Activated CD4-positive, alpha-beta T cell treated with anti-CD3 and anti-CD28 coated beads for 1 hour (primary cell): ENCODE measurements at regions not wholly inside any gene's neighbourhood (a gene's known extent, or its start where the extent isn't known, plus 50 kb on each side); places are given as distances from the start of the nearest gene placed in this dataset.
"Not testable (repeated sequence)": the region's sequence is repeated elsewhere in the genome, so short reads cannot be mapped to it uniquely, and the experiment has no call there.

Source experiments
- DNase-seq: peaks from one replicate; pipeline ENCODE4 v3.0.0-alpha.2; 2020

DNA sequence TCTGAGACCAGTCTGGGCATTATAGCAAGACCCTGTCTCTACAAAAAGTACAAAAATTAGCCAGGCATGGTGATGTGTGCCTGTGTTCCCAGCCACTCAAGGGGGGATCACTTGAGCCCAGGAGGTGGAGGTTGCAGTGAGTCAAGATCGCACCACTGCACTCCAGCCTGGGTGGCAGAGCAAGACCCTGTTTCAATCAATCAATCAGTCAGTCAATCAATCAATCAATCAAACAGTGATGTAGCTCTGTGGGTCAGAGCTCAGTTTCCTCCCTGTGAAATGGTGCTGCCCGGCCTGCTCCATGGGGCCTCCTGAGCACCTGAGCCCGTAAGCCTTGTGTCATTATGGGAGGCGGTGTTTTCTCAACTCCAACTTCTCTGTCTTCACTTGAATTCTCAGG lies 167.1 kb upstream of the CIBAR2 start:
- no peak for DNase-seq

DNA sequence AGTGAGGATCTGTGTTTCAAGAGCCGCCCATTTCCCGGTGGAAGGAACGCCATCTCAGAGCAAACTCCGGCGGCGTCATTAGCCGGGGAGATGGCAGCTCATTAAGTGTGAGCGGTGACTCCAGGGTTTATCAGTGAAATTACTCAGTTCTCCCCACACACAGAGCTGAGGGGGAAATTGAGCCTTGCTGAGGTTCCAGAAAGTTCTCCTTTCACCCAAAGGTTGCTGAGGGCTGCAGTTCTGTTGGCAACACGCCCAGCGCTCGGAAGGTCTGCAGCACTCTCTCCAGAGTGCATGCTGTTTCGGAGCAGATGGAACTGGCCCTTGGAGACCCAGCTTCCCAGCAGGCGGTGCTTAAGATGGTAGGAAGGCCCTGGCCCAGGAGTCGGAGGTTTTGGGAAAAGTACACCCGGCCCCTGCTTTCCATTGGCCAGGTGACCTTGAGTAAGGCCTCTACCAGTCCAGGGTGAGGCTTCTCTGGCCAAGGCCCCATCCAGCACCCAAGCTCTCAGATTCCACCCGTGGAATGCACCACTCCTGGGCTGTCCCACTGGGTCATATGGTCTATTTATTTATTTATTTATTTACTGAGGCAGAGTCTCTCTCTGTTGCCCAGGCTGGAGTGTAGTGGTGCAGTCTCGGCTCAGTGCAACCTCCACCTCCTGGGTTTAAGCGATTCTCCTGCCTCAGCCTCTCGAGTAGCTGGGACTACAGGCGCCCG lies 167.7 kb upstream of the CIBAR2 start:
- no peak for DNase-seq

- DNase-seq: no peak
These were observed 168.9 kb upstream of the CIBAR2 start for GRCh38 chr16:85281181-85281580.

DNA sequence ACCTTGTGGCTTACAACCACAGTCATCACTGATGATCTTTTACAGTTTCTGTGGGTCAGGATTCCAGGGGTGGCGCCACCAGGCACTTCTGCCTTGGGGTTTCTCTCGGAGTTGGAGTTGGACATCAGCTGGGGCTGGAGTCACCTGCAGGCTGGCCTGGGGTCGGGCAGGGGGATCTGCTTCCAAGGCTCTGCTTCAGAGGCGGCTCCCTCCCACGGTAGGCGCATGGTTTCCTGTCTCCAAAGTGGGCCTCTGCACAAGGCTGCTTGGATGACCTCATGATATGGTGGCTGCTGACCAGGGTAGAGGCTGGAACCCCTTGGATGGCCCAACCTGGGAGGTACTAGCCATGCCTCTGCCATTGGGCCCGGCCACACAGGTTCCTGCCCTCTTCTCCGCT lies 170.6 kb upstream of the CIBAR2 start:
- no peak for DNase-seq

GRCh38 chr16:85283305-85284050 lies 171.2 kb upstream of the CIBAR2 start:
- no peak for DNase-seq

GRCh38 chr16:85284141-85284817 lies 172.0 kb upstream of the CIBAR2 start:
- no peak for DNase-seq

DNA sequence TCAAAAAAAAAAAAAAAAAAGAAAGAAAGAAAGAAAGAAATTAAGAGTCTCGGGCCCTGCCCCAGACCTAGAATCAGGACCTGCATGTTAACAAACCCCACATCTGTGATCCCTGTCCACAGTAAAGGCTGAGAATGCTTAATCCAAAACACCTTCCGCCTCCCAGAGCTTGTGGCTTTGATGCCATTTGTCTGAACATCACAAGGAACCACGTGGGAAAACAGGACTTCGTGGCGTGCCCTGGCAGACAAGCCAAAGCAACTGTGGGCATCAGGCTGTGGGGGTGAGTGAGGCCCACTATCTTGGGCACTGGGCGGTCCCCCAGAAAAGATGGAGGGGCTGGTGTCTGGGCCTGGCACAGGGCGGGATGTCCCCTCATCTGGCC lies 173.4 kb upstream of the CIBAR2 start:
- no peak for DNase-seq

DNA sequence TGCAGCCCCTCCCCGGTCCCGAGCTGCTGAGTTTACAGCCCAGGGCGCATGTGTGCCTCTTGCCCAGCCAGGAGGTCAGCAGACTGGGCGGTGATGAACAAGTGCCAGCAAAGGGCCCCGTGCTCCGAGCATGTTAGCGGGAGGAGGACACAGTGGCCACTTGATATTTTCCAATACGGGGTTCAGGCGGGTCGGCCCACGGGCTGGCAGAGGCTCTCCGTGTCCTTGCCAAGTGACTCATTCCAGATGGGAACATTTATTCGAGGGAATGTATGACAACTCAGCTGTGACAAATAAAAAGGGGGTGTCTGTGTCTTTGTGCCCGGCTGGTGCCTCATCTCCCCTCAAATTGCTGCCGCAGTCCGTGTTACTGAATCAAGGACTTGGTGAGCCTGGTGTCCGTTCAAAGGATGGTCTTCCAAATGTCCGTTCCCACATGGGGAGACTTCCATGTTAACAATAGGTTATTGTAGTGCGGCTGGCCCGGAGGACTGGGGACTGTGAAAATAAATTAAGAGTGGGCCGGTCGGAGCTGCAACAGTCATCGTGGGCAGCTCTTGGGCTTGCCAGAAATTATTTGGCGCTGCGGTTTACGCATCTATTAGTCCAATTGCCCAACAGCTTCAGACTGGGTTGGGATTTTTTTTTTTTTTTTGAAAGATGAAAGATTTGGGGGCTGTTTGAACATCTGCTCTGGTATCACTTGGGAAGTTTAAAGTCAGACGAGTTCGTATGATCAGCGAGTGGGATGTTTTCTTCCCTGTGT lies 174.0 kb upstream of the CIBAR2 start:
- DNase-seq: no peak

GRCh38 chr16:85286951-85287814 lies 174.9 kb upstream of the CIBAR2 start:
- no peak for DNase-seq

GRCh38 chr16:85287815-85288109 lies 175.5 kb upstream of the CIBAR2 start:
- not testable (repeated sequence) for DNase-seq

DNA sequence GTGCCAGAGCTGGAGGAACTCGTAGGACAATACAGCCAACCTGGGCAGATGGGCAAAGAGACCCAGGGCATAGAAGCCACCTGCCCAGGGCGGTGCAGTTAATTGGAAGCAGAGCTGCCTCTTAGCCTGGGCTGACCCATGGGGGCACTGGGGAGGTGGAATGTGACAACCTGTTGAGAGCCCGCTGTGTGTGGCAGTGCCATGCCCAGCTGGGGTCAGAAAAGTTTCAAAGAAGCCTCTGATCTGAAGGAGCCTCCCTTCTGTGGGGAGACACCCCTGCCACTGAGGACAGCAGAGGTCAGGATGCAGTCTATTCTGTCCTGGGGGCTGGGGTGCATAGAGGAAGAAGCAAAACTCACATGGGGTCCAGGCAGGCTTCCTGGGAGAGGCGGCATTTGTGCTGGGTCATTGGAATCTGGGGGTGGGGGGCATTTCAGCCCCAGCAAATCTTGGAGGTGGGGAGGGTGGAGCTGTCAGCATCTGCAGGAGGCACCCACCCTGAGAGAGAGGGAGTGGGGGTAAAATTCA lies 176.1 kb upstream of the CIBAR2 start:
- DNase-seq: no peak

DNA sequence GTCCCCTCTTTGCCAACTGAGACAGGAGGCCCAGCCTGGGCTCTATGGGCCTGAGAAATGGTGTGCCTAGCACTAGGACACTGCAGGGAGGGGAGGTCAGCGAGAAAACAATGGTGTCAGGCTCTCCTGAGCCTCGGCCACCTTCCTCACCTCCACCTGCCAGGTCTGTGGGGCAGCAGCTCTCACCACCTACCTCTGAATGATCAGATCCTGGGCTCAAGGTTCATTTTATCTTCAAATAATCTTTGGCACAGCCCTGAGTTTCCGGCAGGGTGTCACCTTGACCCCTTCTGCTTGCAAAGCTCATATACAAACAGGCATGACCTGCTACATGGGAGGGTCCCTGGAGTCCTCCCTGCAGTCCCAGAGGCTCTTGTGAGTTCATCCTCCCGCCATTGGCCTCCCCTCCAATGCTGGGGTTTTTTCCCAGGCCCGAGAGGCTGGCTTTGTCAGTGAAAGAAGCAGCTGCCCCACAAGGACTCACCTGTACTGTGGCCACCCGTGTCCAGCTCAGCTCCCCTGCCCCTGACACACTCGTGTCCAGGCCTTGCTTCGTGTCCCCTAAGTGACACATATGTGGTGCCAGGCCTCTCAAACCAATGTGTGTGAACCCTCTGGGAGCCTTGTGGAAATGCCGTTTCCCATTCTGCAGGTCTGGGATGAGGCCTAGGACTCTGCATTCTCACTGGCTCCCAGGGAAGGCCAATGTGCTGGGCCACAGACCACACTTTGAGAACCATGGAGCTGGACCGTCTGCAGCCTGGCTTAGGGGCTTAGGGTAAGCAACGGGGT lies 176.8 kb upstream of the CIBAR2 start:
- no peak for DNase-seq

DNA sequence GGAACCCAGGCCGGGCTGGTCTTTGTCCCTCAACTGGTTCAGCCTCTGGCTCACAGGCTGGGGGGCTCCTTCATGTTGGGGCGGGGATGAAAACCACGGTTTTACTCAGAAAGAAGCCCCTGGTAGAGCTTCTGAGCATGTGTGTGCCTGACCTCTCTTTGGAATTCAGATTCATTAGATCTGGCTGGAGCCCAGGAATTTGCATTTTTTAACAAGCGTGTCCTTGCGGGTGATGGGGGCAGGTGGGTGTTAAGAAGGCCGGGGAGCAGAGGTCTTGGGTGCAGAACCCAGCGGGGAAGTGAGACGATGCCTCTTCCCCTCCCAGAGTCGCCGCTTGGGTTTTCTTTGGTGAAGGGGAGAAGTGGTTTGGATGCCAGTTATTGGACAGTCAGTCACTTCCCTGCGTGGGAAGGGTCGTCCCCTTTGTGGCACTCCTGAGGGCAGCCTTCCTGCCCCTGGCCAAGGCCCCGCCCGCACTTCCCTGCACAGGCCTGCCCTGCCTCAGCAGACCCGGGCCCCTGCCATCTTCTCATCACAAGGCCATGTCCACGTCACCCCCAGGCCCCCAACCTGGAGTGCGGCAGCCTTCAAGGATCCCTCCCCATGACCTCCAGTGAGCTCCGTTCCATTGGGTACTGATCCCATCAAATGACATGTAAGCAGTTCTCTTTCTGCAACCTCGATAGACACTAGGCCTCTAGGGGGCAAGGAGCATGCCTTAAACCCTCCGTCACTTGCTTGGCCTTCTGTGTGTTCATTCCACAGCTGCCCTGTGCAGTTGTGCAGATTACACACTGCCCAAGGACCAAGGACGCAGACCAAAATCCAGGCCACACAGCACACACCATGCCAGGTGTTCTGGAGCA lies 177.7 kb upstream of the CIBAR2 start:
- DNase-seq: no peak

GRCh38 chr16:85290626-85291301 lies 178.5 kb upstream of the CIBAR2 start:
- DNase-seq: no peak

- DNase-seq: no peak
These were observed 179.3 kb upstream of the CIBAR2 start for GRCh38 chr16:85291302-85292148.

- no peak for DNase-seq
These were observed 181.2 kb upstream of the CIBAR2 start for GRCh38 chr16:85293458-85293857.

DNA sequence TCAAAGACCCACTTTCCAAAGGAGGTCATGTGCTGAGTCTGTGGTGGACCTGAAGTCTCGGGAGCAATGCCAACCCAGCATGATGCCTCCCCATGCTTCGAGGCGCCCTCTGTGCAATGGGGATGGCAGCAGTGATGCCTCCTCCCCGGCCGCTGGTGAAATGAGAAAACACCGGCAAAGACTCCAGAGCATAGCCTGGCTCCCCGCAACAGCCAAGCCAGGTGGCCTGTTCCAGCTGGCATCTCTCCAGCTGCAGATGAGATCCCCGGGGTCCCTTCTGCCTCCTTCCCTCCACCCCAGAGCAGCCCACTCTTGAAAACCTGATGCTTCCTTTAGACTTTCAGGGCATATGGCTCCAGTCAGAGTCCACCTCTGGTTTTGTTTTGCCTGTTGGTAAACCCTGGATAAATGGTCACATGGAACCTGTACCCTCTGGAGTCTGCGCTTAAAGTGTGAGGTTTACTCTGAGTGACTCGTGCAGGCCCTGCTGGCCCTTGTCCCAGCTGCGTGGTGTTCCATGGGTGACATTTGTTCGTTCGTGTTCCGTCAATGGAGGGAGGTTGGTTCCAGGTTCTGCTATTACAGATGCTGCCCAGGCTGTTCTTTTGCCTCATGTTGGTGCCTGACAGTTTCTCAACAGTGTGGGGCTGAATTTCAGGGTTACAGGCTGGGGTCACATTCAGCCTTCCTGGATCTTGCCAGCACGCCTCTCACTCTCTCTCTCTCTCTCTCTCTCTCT lies 181.8 kb upstream of the CIBAR2 start:
- DNase-seq: no peak
